DND-41 (cell line): ENCODE measurements at regions not wholly inside any gene's neighbourhood (a gene's known extent, or its start where the extent isn't known, plus 50 kb on each side); places are given as distances from the start of the nearest gene placed in this dataset.

Source experiments
- CTCF ChIP-seq: IDR thresholded peaks from 2 replicates; pipeline ENCODE4 v1.5.1; 2012; ENCODE audit warnings: borderline replicate concordance, low read length, moderate library complexity, mild to moderate bottlenecking; ENCODE audit not compliant: poor library complexity, severe bottlenecking; ENCODE audit errors: extremely low read depth
- EZH2 ChIP-seq: IDR thresholded peaks from 3 replicates; pipeline ENCODE4 v1.6.1; 2012; ENCODE audit warnings: borderline replicate concordance, low read depth, mild to moderate bottlenecking, moderate library complexity, low read length, inconsistent platforms; ENCODE audit not compliant: severe bottlenecking

DNA sequence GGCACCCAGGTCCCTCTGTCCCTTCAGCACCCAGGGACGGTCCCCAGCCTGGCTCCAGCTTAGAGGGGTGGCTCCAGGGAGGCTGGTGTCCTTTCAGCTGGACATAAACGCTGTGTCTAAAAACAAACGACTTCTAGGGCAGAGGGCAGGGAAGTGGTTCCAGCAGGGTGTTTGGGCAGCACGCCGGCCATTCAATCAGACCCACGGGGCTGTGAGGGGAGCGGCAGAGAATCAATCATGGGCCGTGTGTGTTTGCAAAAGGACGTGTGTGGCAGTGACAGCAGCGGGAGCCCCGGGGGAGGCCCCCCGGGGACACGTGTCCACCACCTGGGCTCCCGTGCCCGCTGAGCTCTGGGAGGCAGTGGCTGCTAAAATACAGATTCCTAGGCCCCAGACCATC, 127.7 kb downstream of the MN1 start:
- TF ChIP-seq CTCF = no peak
- no peak for TF ChIP-seq EZH2
